Left forelimb (tissue), 1 donor: ENCODE measurements at regions not wholly inside any gene's neighbourhood (a gene's known extent, or its start where the extent isn't known, plus 50 kb on each side); places are given as distances from the start of the nearest gene placed in this dataset.

Experiments
- DNase-seq: peaks from one replicate; pipeline ENCODE4 v3.0.0-alpha.2; 2018; ENCODE audit warnings: low spot score

GRCh38 chr6:140980265-140980887 lies 1152.3 kb upstream of the GJE1 start:
- DNase-seq: no peak

- DNase-seq: no peak
These were observed 1153.1 kb upstream of the GJE1 start for GRCh38 chr6:140979642-140980091.

GRCh38 chr6:140977403-140977802 lies 1155.3 kb upstream of the GJE1 start:
- DNase-seq: no peak

DNA sequence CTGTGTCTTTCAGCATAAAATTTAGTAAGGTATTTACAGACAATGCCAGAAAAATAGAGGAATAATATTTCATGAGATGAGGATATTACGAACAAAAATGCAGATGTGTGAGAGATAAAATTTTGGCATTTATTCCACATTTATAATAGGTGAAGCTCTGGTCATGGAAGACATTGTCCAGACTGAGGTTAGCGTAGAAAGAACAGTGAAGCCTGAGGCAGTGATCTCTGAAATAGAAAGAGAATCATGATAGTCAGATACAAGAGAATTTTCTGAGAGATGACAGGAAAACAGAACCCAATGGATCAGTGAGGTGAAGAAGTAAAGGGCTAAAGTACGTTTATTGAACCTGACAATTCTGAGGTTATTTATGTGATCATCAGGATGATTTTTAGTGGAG lies 1155.9 kb upstream of the GJE1 start:
- DNase-seq: no peak

GRCh38 chr6:140970485-140970884 lies 1162.2 kb upstream of the GJE1 start:
- DNase-seq: no peak

DNA sequence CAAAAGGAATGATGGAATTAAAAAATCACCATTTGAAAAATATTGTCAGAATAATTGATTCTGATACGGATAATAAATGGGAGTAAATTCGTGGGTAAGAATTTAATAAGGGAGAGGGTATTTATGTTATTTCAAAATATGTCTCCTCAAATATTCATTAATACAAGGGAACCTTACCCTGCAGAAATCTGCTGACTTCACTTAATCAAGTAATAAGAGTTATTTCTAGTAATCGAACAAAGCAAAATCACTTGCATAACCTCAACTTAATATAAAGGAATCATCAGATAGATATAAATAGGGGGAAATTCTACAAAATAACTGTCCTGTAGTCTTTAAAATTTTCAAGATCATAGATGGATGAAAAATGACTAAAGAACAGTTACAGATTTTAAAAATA lies 1164.7 kb upstream of the GJE1 start:
- DNase-seq: no peak

- DNase-seq: no peak
These were observed 1166.0 kb upstream of the GJE1 start for GRCh38 chr6:140966676-140967075.

- no peak for DNase-seq
These were observed 1172.2 kb upstream of the GJE1 start for GRCh38 chr6:140960566-140960965.

- DNase-seq: no peak
These were observed 1175.3 kb upstream of the GJE1 start for GRCh38 chr6:140957386-140957785.

DNA sequence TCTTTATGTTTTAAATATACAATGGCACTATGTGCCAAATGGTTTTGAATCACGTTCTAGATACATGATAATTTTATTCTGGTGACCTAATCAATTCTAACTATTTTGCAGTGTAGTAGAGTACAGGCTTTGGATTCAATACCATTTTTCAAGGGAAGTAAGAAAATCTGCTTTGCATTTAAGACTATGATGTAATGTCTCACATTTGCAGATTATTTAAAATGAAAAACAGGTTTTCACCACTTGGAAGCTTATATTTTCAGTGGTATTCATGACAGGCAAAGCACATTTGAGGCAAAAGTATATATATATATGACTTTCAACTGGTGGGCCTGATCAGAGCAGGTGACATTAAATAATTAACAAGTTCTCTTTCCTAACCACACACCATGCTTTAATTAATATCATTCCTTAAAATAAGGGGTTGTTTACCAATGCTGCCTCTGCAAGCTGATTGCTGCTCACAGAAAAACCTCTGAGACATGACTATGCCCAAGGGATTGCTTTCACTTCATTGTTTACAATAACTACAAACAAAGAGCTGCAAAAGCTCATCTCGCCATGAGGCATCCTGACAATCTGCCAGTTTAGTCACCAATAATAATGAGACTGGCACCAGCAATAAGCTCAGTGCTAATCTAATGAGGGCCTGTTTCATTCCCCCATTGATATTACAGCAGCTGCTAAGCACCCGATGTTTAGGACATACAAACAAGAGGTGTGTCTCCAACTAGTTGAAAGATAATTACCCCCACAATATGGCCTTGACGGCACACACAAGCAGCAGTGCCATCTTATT lies 1176.0 kb upstream of the GJE1 start:
- no peak for DNase-seq

DNA sequence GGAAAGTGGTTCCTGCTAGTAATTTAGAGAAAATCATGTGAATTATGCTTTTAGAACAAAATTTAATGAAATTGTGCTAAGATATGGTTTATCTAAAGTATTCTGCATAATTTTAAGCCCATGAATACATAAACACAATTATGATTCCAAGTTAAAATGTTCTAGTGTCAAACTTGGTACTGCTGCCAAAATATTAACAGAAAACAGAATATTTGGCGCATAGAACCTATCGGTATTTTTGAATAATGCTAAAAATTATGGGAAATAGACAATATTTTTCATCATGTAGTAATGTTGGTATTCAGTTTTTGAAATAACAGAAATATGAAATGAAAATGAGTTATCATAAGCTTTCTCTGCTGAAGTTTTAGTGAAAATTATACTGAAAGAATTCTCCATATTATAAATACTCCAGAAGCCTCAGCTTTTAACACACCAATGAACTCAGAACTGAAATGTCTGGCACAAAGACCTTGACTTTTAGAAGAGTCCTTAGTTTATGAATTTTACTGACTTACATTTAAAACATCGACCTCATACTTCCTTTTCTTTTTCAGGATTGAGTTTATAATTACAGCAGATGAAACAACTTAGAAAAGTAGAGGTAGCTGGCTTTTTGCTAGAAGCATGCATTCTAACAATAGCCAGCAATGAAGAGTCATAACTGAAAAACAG lies 1192.3 kb upstream of the GJE1 start:
- DNase-seq: no peak

DNA sequence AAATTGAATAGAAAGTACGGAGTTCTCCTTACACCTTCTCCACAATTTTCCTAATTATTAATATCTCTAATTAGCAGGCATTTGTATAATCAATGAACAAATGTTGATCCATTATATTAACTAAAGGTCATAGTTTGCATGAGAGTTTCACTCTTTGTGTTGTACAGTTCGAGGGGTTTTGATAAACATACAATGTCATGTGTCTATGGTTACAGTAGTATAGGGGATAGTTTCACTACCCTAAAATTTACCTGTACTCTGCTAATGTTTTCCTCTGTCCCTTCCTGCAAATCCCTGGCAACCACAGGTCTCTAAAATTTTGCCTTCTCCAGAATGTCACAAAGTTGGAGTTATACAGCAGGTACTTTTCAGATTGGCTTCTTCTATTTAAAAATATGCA lies 1199.8 kb upstream of the GJE1 start:
- DNase-seq: no peak

- no peak for DNase-seq
These were observed 1201.1 kb upstream of the GJE1 start for GRCh38 chr6:140931581-140931980.

DNA sequence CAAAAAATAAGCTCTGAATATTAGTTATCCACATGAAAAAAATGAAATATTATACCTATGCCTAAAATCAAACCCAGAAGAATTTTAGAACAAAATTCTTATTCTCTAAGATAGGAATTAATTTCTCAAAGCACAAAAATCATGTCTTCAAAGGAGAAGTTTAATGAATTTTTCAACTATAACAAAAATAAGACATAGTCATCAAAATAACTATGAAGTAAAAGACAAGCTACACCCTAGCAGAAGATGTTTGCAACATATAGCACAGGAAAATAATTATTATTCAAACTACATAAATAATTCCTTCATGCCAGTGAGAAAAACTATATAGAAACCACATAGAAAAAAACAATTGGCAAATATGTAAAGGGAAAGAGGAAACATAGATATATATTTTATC lies 1203.6 kb upstream of the GJE1 start:
- DNase-seq: no peak

DNA sequence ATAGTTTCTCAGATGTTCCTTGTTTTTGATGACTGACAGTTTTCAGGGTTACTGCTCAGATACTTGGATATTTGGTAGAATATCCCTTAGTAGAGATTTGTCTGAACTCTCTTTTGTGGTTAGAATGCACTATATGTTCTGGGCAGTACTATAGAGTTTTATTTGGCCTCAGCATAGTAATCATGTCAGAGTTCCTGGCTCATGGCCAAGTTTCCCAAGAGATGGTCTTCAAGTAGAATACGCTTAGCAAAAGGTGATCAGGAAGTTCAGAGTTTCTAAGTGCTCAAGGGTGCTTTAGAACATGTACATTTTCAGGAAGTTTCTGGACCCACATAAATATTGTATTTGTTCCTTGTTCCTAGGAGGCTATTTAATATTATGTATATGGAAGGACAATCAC lies 1209.7 kb upstream of the GJE1 start:
- no peak for DNase-seq

DNA sequence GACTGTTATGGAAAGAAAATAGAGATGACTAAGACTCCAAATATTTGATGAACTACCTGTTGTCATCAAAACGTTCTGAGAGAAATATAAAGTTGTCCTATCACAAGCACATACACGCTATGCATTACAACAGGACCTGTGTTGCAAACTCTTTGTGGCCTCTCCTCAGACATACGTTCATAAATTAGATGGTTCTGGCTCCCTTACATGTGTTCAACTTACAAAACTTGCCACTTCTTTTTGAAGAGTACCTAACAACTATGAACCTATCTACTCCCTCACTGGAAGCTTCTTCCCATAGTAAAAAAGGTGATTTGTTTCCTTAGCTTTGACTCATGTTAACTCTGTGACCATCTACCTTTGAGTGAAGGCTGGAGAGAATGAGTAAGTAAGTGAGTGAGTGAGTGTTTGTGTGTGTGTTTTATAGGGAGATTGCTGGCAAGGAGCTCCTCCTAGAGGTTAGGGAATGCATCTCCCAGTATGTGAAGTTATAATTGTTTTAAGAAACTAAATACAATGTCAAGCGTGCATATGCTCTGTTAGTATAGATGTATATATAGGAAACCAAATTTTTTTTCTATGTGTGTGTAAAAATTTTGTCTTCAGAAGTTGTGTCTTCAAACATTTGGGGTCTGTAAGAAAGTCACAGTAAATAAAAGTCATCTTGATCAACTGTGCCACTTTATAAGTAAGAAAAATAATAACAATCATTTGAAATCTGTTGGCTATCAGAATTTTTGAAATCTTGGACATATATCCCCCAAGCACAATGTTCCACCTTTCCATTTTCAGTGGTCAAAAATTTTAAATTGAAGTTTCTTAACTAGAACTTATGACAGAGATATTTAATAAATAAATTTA lies 1211.1 kb upstream of the GJE1 start:
- no peak for DNase-seq

DNA sequence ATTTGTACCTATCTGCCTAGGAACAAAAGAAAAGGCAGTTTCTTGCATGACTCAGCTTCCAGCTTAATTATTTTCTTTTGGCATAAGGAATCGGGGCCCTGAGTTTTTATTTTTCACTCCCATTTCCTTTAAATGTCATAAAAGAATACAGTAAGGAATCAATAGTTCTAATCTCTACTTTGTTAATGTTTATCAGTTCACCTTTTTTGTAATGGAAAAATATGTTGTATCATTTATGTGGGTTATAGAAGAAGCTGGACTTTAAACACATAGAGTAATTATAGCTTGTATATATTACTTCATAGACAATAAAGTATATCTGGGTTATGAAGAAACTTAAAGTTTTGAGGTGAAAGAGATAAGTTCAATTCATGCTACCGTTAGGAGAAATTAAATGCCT lies 1214.8 kb upstream of the GJE1 start:
- DNase-seq: no peak

- no peak for DNase-seq
These were observed 1217.2 kb upstream of the GJE1 start for GRCh38 chr6:140915551-140915950.

DNA sequence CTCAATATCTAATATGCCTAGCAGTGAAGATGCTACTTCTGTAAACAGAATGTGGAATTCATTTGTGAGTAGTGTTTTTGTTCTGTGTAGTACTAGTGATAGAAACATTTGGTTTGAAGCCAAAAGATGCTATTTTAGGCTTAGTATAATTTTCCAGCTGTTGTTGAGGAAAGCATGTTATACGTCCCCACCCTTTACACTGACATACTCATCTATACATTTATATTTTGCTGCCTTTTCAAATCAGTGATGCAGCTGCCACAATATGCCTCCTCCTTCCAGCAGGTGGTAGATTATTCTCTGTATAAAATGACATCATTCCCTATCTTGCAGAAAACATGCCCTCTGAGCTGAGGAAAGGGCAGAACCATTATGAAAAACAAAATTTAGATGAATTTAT lies 1217.6 kb upstream of the GJE1 start:
- DNase-seq: no peak

GRCh38 chr6:140912686-140913085 lies 1220.0 kb upstream of the GJE1 start:
- DNase-seq: no peak

GRCh38 chr6:140909625-140910024 lies 1223.1 kb upstream of the GJE1 start:
- no peak for DNase-seq

GRCh38 chr6:140909156-140909555 lies 1223.6 kb upstream of the GJE1 start:
- no peak for DNase-seq
